ENCODE measurements at regions not wholly inside any gene's neighbourhood (a gene's known extent, or its start where the extent isn't known, plus 50 kb on each side); places are given as distances from the start of the nearest gene placed in this dataset.

DNA sequence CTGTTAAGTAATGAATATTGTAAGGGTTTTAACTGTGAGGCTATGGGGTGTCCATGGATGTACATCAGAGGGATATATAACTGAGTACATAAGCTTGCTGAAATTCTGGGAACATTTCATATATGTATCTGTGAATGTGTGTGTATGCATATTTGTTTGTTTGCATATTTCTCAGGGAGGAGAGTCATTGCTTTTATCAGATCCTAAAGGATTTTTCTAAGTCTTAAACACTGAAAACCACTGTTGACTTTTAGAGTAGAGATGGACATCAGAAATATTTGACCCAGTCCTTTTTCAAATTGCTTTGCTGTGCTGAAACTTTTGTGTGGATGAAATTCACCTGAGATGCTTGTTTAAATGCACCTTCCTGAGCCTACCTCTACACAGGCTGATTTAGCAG is 410.6 kb downstream of the METTL15 start:
- DNase-seq (ENCODE audit: extremely low spot score) = no peak
- ChIA-PET POLR2A (no interaction called here), CTCF (no interaction called here)
- TF ChIP-seq L3MBTL2 (conservative IDR thresholded peaks at IDR 0.05) (no peak), FOXA1 (IDR thresholded peaks at IDR 0.05) (no peak), CTBP1 (IDR thresholded peaks at IDR 0.05; ENCODE audit: borderline replicate concordance) (no peak), SUZ12 (IDR thresholded peaks at IDR 0.05) (no peak), ARNT (IDR thresholded peaks at IDR 0.05) (no peak), HDGF (IDR thresholded peaks at IDR 0.05; ENCODE audit: borderline replicate concordance) (no peak)

DNA sequence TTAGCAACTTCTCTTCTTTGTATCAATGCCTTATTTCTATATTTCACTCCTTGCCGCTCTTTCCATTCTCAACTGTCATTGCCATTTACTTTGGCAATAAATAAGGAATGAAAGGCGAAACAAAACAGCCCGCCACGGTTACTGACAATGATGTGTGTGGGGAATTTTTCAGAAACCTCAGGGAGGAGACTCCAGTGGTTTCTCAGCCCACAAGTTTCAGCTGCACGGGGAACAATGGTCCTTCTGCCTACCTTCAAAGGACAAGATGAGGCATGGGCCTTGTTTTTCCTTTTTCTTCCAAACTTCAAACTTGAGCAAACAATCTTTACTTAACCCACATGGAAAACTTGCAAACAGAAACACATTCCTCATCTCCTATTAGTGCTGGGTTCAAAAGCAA is 409.4 kb downstream of the METTL15 start:
- no peak for DNase-seq (ENCODE audit: extremely low spot score)
- ChIA-PET CTCF (interaction anchor here (1.0 kb wide), 1 partner anchor 12 kb away, joined by 5 read pairs; no protein-coding TSS in a partner anchor), POLR2A (no interaction called here)
- TF ChIP-seq TARDBP (IDR thresholded peaks at IDR 0.05) = no peak
- TF ChIP-seq FOXK2 (IDR thresholded peaks at IDR 0.05) = no peak
- TF ChIP-seq CTBP1 (IDR thresholded peaks at IDR 0.05; ENCODE audit: borderline replicate concordance) = no peak
- TF ChIP-seq SUZ12 (IDR thresholded peaks at IDR 0.05) = no peak
- no peak for TF ChIP-seq SP1 (IDR thresholded peaks at IDR 0.05)
- TF ChIP-seq, protein P1, sequence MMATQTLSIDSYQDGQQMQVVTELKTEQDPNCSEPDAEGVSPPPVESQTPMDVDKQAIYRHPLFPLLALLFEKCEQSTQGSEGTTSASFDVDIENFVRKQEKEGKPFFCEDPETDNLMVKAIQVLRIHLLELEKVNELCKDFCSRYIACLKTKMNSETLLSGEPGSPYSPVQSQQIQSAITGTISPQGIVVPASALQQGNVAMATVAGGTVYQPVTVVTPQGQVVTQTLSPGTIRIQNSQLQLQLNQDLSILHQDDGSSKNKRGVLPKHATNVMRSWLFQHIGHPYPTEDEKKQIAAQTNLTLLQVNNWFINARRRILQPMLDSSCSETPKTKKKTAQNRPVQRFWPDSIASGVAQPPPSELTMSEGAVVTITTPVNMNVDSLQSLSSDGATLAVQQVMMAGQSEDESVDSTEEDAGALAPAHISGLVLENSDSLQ (IDR thresholded peaks at IDR 0.05) = no peak
- TF ChIP-seq FOXA1 (IDR thresholded peaks at IDR 0.05) = no peak
- no peak for TF ChIP-seq LEF1 (IDR thresholded peaks at IDR 0.05; ENCODE audit: borderline replicate concordance)
- no peak for TF ChIP-seq L3MBTL2 (conservative IDR thresholded peaks at IDR 0.05)
- no peak for TF ChIP-seq BHLHE40 (IDR thresholded peaks at IDR 0.05; ENCODE audit: borderline replicate concordance)

DNA sequence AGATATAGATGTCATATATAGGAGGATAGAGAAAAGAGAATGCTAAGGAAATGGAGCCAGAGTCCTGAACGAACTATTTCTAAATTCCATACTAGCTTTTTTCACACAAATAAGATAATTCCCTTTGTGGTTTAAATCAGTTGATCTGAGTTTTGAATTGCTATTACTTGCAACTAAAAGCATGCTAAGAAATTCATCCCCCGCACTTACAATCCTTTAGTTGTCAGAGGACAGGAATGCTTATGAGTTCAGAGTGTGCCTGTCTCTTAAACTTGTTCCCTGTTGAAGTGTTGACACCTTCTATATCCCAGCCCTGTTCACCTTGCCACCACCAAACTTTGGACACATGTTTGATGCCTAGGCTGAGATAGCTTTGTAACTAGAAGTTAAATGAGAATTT is 406.2 kb downstream of the METTL15 start:
- ChIA-PET POLR2A (no interaction called here), CTCF (no interaction called here)
- TF ChIP-seq ELF4 (IDR thresholded peaks at IDR 0.05) = no peak
- no peak for TF ChIP-seq NFRKB (IDR thresholded peaks at IDR 0.05)
- no peak for TF ChIP-seq BHLHE40 (IDR thresholded peaks at IDR 0.05; ENCODE audit: borderline replicate concordance)
- TF ChIP-seq FOXK2 (IDR thresholded peaks at IDR 0.05) = no peak
- no peak for TF ChIP-seq L3MBTL2 (conservative IDR thresholded peaks at IDR 0.05)
- no peak for DNase-seq (ENCODE audit: extremely low spot score)

DNA sequence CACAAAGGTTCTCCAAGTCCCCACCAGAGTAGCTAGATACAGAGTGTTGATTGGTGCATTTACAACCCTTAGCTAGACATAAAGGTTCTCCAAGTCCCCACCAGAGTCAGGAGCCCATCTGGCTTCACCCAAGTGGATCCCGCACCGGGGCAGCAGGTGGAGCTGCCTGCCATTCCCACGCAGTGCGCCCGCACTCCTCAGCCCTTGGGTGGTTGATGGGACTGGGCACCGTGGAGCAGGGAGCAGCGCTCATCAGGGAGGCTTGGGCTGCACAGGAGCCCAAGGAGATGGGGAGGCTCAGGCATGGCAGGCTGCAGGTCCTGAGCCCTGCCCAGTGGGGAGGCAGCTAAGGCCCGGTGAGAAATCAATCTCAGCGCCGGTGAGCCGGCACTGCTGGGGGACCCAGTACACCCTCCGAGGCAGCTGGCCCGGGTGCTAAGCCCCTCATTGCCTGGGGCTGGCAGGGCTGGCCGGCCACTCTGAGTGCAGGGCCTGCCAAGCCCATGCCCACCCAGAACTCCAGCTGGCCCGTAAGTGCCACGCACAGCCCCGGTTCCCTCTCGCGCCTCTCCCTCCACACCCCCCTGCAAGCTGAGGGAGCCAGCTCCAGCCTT is 404.1 kb downstream of the METTL15 start:
- CTCF ChIA-PET = no interaction called here

DNA sequence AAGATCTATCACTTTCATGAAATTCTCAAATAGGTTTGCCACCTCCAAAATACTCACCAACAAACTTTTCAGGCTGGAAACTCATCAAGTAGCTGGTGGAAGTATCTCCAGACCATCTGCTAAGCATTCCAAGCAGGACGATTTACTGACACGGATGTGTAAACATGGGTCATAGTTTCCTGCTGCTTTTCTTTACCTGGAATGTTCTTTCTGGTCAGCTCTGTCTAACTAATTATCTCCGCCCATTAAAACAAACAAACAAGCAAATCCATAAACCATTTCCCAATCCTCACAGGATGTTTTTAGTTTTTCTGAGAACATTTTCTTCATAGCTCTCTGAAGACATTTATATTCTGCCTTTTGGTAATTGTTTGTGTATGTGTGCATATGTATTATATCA is 397.0 kb downstream of the METTL15 start:
- CTCF ChIA-PET = no interaction called here
- POLR2A ChIA-PET = no interaction called here
- no peak for DNase-seq (ENCODE audit: extremely low spot score)
- TF ChIP-seq NFRKB (IDR thresholded peaks at IDR 0.05) (no peak), ELF4 (IDR thresholded peaks at IDR 0.05) (no peak), FOXK2 (IDR thresholded peaks at IDR 0.05) (no peak), TARDBP (IDR thresholded peaks at IDR 0.05) (no peak), SP1 (IDR thresholded peaks at IDR 0.05) (no peak), L3MBTL2 (conservative IDR thresholded peaks at IDR 0.05) (no peak), ZNF384 (IDR thresholded peaks at IDR 0.05) (no peak), BHLHE40 (IDR thresholded peaks at IDR 0.05; ENCODE audit: borderline replicate concordance) (no peak), FOXM1 (IDR thresholded peaks at IDR 0.05; ENCODE audit: borderline replicate concordance) (no peak)
- TF ChIP-seq, protein P1 (IDR thresholded peaks at IDR 0.05) = no peak

More for the DNA sequence above, 404.1 kb downstream of the METTL15 start:
- POLR2A ChIA-PET = no interaction called here
- TF ChIP-seq SUZ12 (IDR thresholded peaks at IDR 0.05) = no peak
- TF ChIP-seq BHLHE40 (IDR thresholded peaks at IDR 0.05; ENCODE audit: borderline replicate concordance) = no peak
- no peak for TF ChIP-seq L3MBTL2 (conservative IDR thresholded peaks at IDR 0.05)
- TF ChIP-seq, protein P1 (IDR thresholded peaks at IDR 0.05) = no peak
- TF ChIP-seq SP1 (IDR thresholded peaks at IDR 0.05) = no peak
- TF ChIP-seq FOXM1 (IDR thresholded peaks at IDR 0.05; ENCODE audit: borderline replicate concordance) = no peak
- TF ChIP-seq CTBP1 (IDR thresholded peaks at IDR 0.05; ENCODE audit: borderline replicate concordance) = no peak
- no peak for TF ChIP-seq ARNT (IDR thresholded peaks at IDR 0.05)
- no peak for TF ChIP-seq LEF1 (IDR thresholded peaks at IDR 0.05; ENCODE audit: borderline replicate concordance)
- no peak for TF ChIP-seq ZNF384 (IDR thresholded peaks at IDR 0.05)
- no peak for TF ChIP-seq ELF4 (IDR thresholded peaks at IDR 0.05)
- no peak for TF ChIP-seq TARDBP (IDR thresholded peaks at IDR 0.05)
- no peak for TF ChIP-seq NFRKB (IDR thresholded peaks at IDR 0.05)
- no peak for TF ChIP-seq FOXA1 (IDR thresholded peaks at IDR 0.05)
- TF ChIP-seq FOXK2 (IDR thresholded peaks at IDR 0.05) = no peak
- no peak for DNase-seq (ENCODE audit: extremely low spot score)

DNA sequence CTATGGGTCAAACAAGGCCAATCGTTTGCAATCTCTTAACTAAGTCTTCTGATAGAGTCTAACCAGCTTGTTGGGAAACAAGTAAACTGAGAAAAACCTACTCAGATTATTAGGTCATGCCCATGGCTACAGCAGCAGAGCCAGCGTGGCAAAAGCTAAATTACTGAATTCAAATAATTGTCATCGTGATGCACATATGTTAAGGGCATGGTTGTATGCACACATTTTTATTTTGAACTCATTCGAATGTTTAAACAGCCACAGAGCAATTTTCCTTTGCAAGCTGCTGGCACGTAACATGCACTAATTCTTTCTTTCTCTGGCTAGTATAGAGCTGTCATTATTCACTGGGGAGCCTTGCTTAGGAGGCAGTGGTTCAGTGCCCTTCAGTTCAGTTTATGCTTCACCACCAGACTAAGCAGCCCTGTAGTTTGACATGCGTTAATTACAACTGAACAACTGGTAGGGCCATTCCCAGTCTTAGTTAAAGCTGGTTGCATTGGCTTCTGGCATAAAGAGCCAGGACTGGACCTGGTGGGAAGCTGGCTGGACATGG is 396.4 kb downstream of the METTL15 start:
- no peak for TF ChIP-seq ZNF384 (IDR thresholded peaks at IDR 0.05)
- TF ChIP-seq FOXK2 (IDR thresholded peaks at IDR 0.05) = no peak
- no peak for TF ChIP-seq FOXA1 (IDR thresholded peaks at IDR 0.05)
- no peak for TF ChIP-seq SUZ12 (IDR thresholded peaks at IDR 0.05)
- no peak for TF ChIP-seq LEF1 (IDR thresholded peaks at IDR 0.05; ENCODE audit: borderline replicate concordance)
- no peak for TF ChIP-seq SP1 (IDR thresholded peaks at IDR 0.05)
- no peak for TF ChIP-seq NFRKB (IDR thresholded peaks at IDR 0.05)
- no peak for TF ChIP-seq CTBP1 (IDR thresholded peaks at IDR 0.05; ENCODE audit: borderline replicate concordance)
- TF ChIP-seq, protein P1 (IDR thresholded peaks at IDR 0.05) = no peak
- no peak for TF ChIP-seq L3MBTL2 (conservative IDR thresholded peaks at IDR 0.05)
- no peak for TF ChIP-seq ELF4 (IDR thresholded peaks at IDR 0.05)
- no peak for TF ChIP-seq TARDBP (IDR thresholded peaks at IDR 0.05)
- no peak for TF ChIP-seq ARNT (IDR thresholded peaks at IDR 0.05)
- TF ChIP-seq FOXM1 (IDR thresholded peaks at IDR 0.05; ENCODE audit: borderline replicate concordance) = no peak
- no peak for TF ChIP-seq HDGF (IDR thresholded peaks at IDR 0.05; ENCODE audit: borderline replicate concordance)
- no peak for TF ChIP-seq BHLHE40 (IDR thresholded peaks at IDR 0.05; ENCODE audit: borderline replicate concordance)
- POLR2A ChIA-PET = no interaction called here
- CTCF ChIA-PET = no interaction called here
- DNase-seq (ENCODE audit: extremely low spot score) = no peak
